Esophagus mucosa (tissue), 1 donor: ENCODE measurements at regions not wholly inside any gene's neighbourhood (a gene's known extent, or its start where the extent isn't known, plus 50 kb on each side); places are given as distances from the start of the nearest gene placed in this dataset.
"Not testable (repeated sequence)": the region's sequence is repeated elsewhere in the genome, so short reads cannot be mapped to it uniquely, and the experiment has no call there.

Source experiments
- ATAC-seq: fragments of 200-7000 bp; cut with Tn5 transposase; one replicate; pipeline ENCODE4 v1.9.1; 2020
- donor health status: DM: yes; HTN: yes; CAD: no.

GRCh38 chr12:127570387-127570786 is 696.6 kb upstream of the TMEM132C start:
- no peak for ATAC-seq

- no peak for ATAC-seq
Measured at GRCh38 chr12:127570793-127571360, 696.1 kb upstream of the TMEM132C start.

GRCh38 chr12:127571578-127571977 is 695.4 kb upstream of the TMEM132C start:
- no peak for ATAC-seq

GRCh38 chr12:127579446-127579845 is 687.5 kb upstream of the TMEM132C start:
- no peak for ATAC-seq

- no peak for ATAC-seq
Measured at GRCh38 chr12:127582074-127582473, 684.9 kb upstream of the TMEM132C start.

- no peak for ATAC-seq
Measured at GRCh38 chr12:127583041-127583440, 683.9 kb upstream of the TMEM132C start.

- ATAC-seq: no peak
Measured at GRCh38 chr12:127588249-127588648, 678.7 kb upstream of the TMEM132C start.

- no peak for ATAC-seq
Measured at GRCh38 chr12:127589541-127589940, 677.4 kb upstream of the TMEM132C start.

- ATAC-seq: no peak
Measured at GRCh38 chr12:127590868-127591267, 676.1 kb upstream of the TMEM132C start.

GRCh38 chr12:127592245-127592644 is 674.7 kb upstream of the TMEM132C start:
- no peak for ATAC-seq

- no peak for ATAC-seq
Measured at GRCh38 chr12:127594351-127594970, 672.5 kb upstream of the TMEM132C start.

GRCh38 chr12:127595506-127595905 is 671.5 kb upstream of the TMEM132C start:
- no peak for ATAC-seq

GRCh38 chr12:127596891-127597290 is 670.1 kb upstream of the TMEM132C start:
- ATAC-seq: no peak

- no peak for ATAC-seq
Measured at GRCh38 chr12:127599436-127599835, 667.5 kb upstream of the TMEM132C start.

GRCh38 chr12:127600211-127600610 is 666.8 kb upstream of the TMEM132C start:
- ATAC-seq: no peak

GRCh38 chr12:127606476-127607015 is 660.4 kb upstream of the TMEM132C start:
- ATAC-seq: no peak

GRCh38 chr12:127607146-127607725 is 659.7 kb upstream of the TMEM132C start:
- no peak for ATAC-seq

GRCh38 chr12:127608359-127608758 is 658.6 kb upstream of the TMEM132C start:
- ATAC-seq: not testable (repeated sequence)

- ATAC-seq: no peak
Measured at GRCh38 chr12:127613056-127613455, 653.9 kb upstream of the TMEM132C start.

GRCh38 chr12:127619869-127620734 is 646.9 kb upstream of the TMEM132C start:
- no peak for ATAC-seq

GRCh38 chr12:127620735-127621355 is 646.1 kb upstream of the TMEM132C start:
- no peak for ATAC-seq

- no peak for ATAC-seq
Measured at GRCh38 chr12:127621366-127621765, 645.6 kb upstream of the TMEM132C start.

GRCh38 chr12:127623362-127623761 is 643.6 kb upstream of the TMEM132C start:
- no peak for ATAC-seq
